Common myeloid progenitor, CD34-positive (primary cell): ENCODE measurements at regions not wholly inside any gene's neighbourhood (a gene's known extent, or its start where the extent isn't known, plus 50 kb on each side); places are given as distances from the start of the nearest gene placed in this dataset.

Experiments used
- CTCF ChIA-PET: fragments of 350-600 bp; sonication (Branson Sonifier 250); formaldehyde crosslinking; loops from one replicate; lab custom pipeline; 2021; ENCODE audit warnings: antibody characterized with exemption; lab: Charles Lee
- POLR2A ChIA-PET: fragments of 350-600 bp; sonication (Branson Sonifier 250); formaldehyde crosslinking; loops from one replicate; lab custom pipeline; 2021; ENCODE audit warnings: antibody characterized with exemption; lab: Charles Lee
- DNase-seq, 3 donors: peaks; one replicate each; pipeline versions ENCODE4 v3.0.0 to v3.0.0-alpha.2; 2013
- H3K27ac ChIP-seq, 2 experiments: 1 replicate in 1 of 2; 2 replicates in 1 of 2; pipeline ENCODE4 v1.7.0; 2013; ENCODE audit warnings: inconsistent platforms in 2 of 2, low read length in 2 of 2, mild to moderate bottlenecking in 2 of 2, low read depth in 1 of 2, moderate library complexity in 1 of 2; ENCODE audit not compliant: severe bottlenecking in 2 of 2, insufficient read depth in 1 of 2, poor library complexity in 1 of 2
- H3K27me3 ChIP-seq, 5 experiments: replicated peaks in 2 of 5; 1 replicate in 3 of 5; 2 replicates in 2 of 5; pipeline versions ENCODE4 v1.6.1 to v1.7.0; 2013; ENCODE audit warnings: low read length in 4 of 5, mild to moderate bottlenecking in 2 of 5, moderate library complexity in 2 of 5, inconsistent platforms in 1 of 5; ENCODE audit not compliant: insufficient read depth in 5 of 5, control insufficient read depth in 4 of 5
- H3K36me3 ChIP-seq, 4 experiments: 1 replicate in 2 of 4; 2 replicates in 2 of 4; pipeline versions ENCODE4 v1.6.1 to v1.7.0; 2013; ENCODE audit warnings: low read length in 3 of 4, control low read depth in 1 of 4, mild to moderate bottlenecking in 1 of 4; ENCODE audit not compliant: control insufficient read depth in 4 of 4, insufficient read depth in 4 of 4
- H3K4me1 ChIP-seq, 4 experiments: 1 replicate in 3 of 4; 2 replicates in 1 of 4; pipeline versions ENCODE4 v1.6.1 to v1.7.1; 2013; ENCODE audit warnings: low read length in 3 of 4, mild to moderate bottlenecking in 3 of 4, control low read depth in 1 of 4, inconsistent platforms in 1 of 4, moderate library complexity in 1 of 4; ENCODE audit not compliant: control insufficient read depth in 4 of 4, insufficient read depth in 4 of 4; ENCODE audit errors: control extremely low read depth in 1 of 4
- H3K4me3 ChIP-seq, 7 experiments: 1 replicate in 4 of 7; 2 replicates in 3 of 7; pipeline versions ENCODE4 v1.5.1 to v1.7.0; 2013; ENCODE audit warnings: mild to moderate bottlenecking in 7 of 7, low read length in 6 of 7, moderate library complexity in 6 of 7, inconsistent platforms in 2 of 7, low read depth in 2 of 7, control low read depth in 1 of 7; ENCODE audit not compliant: insufficient read depth in 4 of 7, control insufficient read depth in 1 of 7; ENCODE audit errors: extremely low read depth in 1 of 7
- H3K9me3 ChIP-seq, 5 experiments: 1 replicate in 4 of 5; 2 replicates in 1 of 5; pipeline versions ENCODE4 v1.6.1 to v1.7.1; 2013; ENCODE audit warnings: low read length in 4 of 5, mild to moderate bottlenecking in 2 of 5, inconsistent platforms in 1 of 5, low read depth in 1 of 5, moderate library complexity in 1 of 5; ENCODE audit not compliant: control insufficient read depth in 4 of 5, insufficient read depth in 2 of 5; ENCODE audit errors: control extremely low read depth in 1 of 5
- WGBS: methylation state at CpG from one replicate; pipeline ENCODE4 v1.1.5; 2013; ENCODE audit not compliant: insufficient coverage; 5-methylcytosine and 5-hydroxymethylcytosine counted together

- WGBS = no CpG with 5 or more reads among the region's 3 CpGs
- no peaks in the 10 kb centered on the region for H3K36me3 ChIP-seq
- CTCF ChIA-PET = no interaction called here
- no peaks in the 10 kb centered on the region for H3K27me3 ChIP-seq
- H3K4me3 ChIP-seq = no peak overlapping the region
- no peaks in the 10 kb centered on the region for H3K4me1 ChIP-seq
- peaks cover 0 to 13% (median 0%) of the 10 kb centered on the region in 5 experiments for H3K9me3 ChIP-seq
- no peak for DNase-seq
- POLR2A ChIA-PET = interaction anchor here (0.6 kb wide), 1 partner anchor 167 kb away, joined by 4 read pairs; no protein-coding TSS in a partner anchor
- no peak overlapping the region for H3K27ac ChIP-seq
Measured at GRCh38 chr1:240021709-240022108, 70.0 kb upstream of the FMN2 start.

DNA sequence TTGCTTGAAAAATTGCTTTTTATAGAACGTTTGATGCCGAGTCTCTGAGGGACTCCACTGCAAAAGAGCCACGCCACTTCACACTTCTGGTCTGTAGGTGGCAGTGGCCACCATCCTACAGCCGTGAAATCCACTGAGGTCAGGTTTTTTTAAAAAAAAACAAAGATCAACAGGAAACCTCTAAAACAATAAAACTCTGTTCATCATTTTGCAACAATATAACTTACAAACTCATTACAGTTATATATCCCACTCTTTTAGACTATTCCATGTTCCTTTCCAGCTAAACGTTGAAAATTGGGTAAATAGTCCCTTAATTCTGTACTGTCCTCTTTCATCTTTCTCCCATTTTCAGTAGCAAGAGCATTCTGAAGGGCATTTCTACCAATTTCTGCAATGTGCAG is 64.6 kb upstream of the FMN2 start:
- POLR2A ChIA-PET = no interaction called here
- WGBS = 12% methylated on average over 5 of the region's 5 CpGs
- Histone ChIP-seq H3K9me3 (no peaks in the 10 kb centered on the region), H3K4me3 (no peak overlapping the region), H3K36me3 (no peaks in the 10 kb centered on the region), H3K27ac (no peak overlapping the region), H3K27me3 (peaks cover 0 to 3% (median 0%) of the 10 kb centered on the region in 5 experiments), H3K4me1 (no peaks in the 10 kb centered on the region)
- CTCF ChIA-PET = interaction anchor here (0.8 to 1.6 kb wide), 6 partner anchors 10 to 164 kb away, joined by 3 to 6 read pairs (median 3); no protein-coding TSS in a partner anchor
- peak; percentile 26 to 67 (median 56) for DNase-seq

DNA sequence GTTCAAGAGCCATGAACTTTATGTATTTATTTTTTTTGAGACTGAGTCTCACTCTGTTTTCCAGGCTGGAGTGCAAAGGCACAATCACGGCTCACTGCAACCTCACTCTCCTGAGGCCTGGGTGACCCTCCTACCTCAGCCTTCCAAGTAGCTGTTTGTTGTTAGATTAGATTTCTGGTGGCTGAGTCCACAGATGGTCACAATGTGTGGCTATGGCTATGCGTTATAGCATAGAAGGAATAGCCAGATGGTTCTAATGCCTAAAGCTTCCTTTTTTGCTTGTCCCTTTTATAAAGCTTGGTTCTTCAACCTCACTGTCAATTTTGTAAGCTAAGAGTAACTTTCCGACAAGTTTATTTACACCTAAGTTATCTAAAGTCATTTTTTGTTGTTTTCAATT is 62.3 kb upstream of the FMN2 start:
- Histone ChIP-seq H3K4me3 (no peak overlapping the region), H3K27me3 (peaks cover 0 to 5% (median 2%) of the 10 kb centered on the region in 5 experiments), H3K4me1 (no peaks in the 10 kb centered on the region), H3K27ac (no peak overlapping the region), H3K9me3 (no peaks in the 10 kb centered on the region), H3K36me3 (no peaks in the 10 kb centered on the region)
- ChIA-PET CTCF (interaction anchor here (0.7 to 1.2 kb wide), 5 partner anchors 25 to 1470 kb away, joined by 3 read pairs; no protein-coding TSS in a partner anchor), POLR2A (no interaction called here)
- 92% methylated on average over 2 of the region's 3 CpGs for WGBS
- no peak for DNase-seq

- H3K27ac ChIP-seq = no peak overlapping the region
Measured at GRCh38 chr1:240030236-240030635, 61.4 kb upstream of the FMN2 start.

GRCh38 chr1:240031009-240031408 is 60.7 kb upstream of the FMN2 start:
- no peak overlapping the region for H3K4me3 ChIP-seq
- DNase-seq = no peak
- H3K9me3 ChIP-seq = no peaks in the 10 kb centered on the region
- 100% methylated on average over 2 of the region's 5 CpGs for WGBS
- ChIA-PET POLR2A (no interaction called here), CTCF (no interaction called here)
- H3K4me1 ChIP-seq = no peaks in the 10 kb centered on the region
- no peak overlapping the region for H3K27ac ChIP-seq
- H3K36me3 ChIP-seq = no peaks in the 10 kb centered on the region
- peaks cover 0 to 5% (median 2%) of the 10 kb centered on the region in 5 experiments for H3K27me3 ChIP-seq

More at GRCh38 chr1:240030236-240030635, 61.4 kb upstream of the FMN2 start:
- ChIA-PET POLR2A (no interaction called here), CTCF (interaction anchor here (0.9 to 1.1 kb wide), 3 partner anchors 137 to 1469 kb away, joined by 3 read pairs; no protein-coding TSS in a partner anchor)
- no peaks in the 10 kb centered on the region for H3K4me1 ChIP-seq
- no peak for DNase-seq
- WGBS = 95% methylated on average over 5 of the region's 5 CpGs
- peaks cover 0 to 5% (median 2%) of the 10 kb centered on the region in 5 experiments for H3K27me3 ChIP-seq
- H3K4me3 ChIP-seq = no peak overlapping the region
- H3K36me3 ChIP-seq = no peaks in the 10 kb centered on the region
- no peaks in the 10 kb centered on the region for H3K9me3 ChIP-seq

DNA sequence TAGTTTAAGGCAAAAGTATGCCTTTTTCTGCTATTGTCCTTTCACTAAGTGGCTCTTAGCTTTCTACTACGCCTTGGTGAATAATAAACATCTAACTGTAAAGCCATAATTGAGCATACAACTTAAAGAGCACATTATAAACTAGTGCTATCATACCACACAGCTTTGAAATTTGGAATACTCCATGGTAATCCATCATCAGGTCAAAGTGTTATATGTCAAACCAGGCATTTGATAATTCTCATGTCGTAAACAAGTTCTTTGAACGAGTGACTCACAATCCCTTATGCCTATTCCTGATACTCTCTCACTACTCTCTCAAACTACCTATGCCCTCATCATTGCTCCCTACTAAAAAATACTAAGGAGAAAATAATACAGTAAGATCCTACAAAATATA is 60.3 kb upstream of the FMN2 start:
- ChIA-PET POLR2A (no interaction called here), CTCF (interaction anchor here (1.5 kb wide), 1 partner anchor 8 kb away, joined by 3 read pairs; no protein-coding TSS in a partner anchor)
- H3K36me3 ChIP-seq = no peaks in the 10 kb centered on the region
- no peak overlapping the region for H3K27ac ChIP-seq
- H3K4me3 ChIP-seq = no peak overlapping the region
- no peaks in the 10 kb centered on the region for H3K4me1 ChIP-seq
- peaks cover 0 to 5% (median 2%) of the 10 kb centered on the region in 5 experiments for H3K27me3 ChIP-seq
- H3K9me3 ChIP-seq = no peaks in the 10 kb centered on the region
- 90% methylated on average over 2 of the region's 3 CpGs for WGBS
- no peak for DNase-seq

- ChIA-PET CTCF (no interaction called here), POLR2A (no interaction called here)
- peaks cover 0 to 2% (median 0%) of the 10 kb centered on the region in 5 experiments for H3K9me3 ChIP-seq
- no peak overlapping the region for H3K27ac ChIP-seq
- WGBS = 100% methylated on average over 1 of the region's 3 CpGs
- H3K4me1 ChIP-seq = no peaks in the 10 kb centered on the region
- H3K36me3 ChIP-seq = no peaks in the 10 kb centered on the region
- DNase-seq = no peak
- no peak overlapping the region for H3K4me3 ChIP-seq
- peaks cover 0 to 5% (median 2%) of the 10 kb centered on the region in 5 experiments for H3K27me3 ChIP-seq
Measured at GRCh38 chr1:240033406-240033805, 58.3 kb upstream of the FMN2 start.
